ENCODE measurements at regions not wholly inside any gene's neighbourhood (a gene's known extent, or its start where the extent isn't known, plus 50 kb on each side); places are given as distances from the start of the nearest gene placed in this dataset.

- no peak for DNase-seq
Measured at GRCh38 chr5:58403822-58404433, 56.0 kb downstream of the PLK2 start.

GRCh38 chr5:58401701-58402100 is 58.2 kb downstream of the PLK2 start:
- DNase-seq = no peak

GRCh38 chr5:58400737-58401136 is 59.1 kb downstream of the PLK2 start:
- DNase-seq = no peak

GRCh38 chr5:58399951-58400350 is 59.9 kb downstream of the PLK2 start:
- no peak for DNase-seq

- DNase-seq = no peak
Measured at GRCh38 chr5:58394339-58394738, 65.5 kb downstream of the PLK2 start.

- DNase-seq = no peak
Measured at GRCh38 chr5:58393716-58394115, 66.2 kb downstream of the PLK2 start.

- DNase-seq = no peak
Measured at GRCh38 chr5:58392496-58392895, 67.4 kb downstream of the PLK2 start.

- no peak for DNase-seq
Measured at GRCh38 chr5:58383448-58383847, 76.4 kb downstream of the PLK2 start.

- no peak for DNase-seq
Measured at GRCh38 chr5:58382131-58382534, 77.8 kb downstream of the PLK2 start.

- no peak for DNase-seq
Measured at GRCh38 chr5:58381566-58381965, 78.3 kb downstream of the PLK2 start.

GRCh38 chr5:58380655-58381054 is 79.2 kb downstream of the PLK2 start:
- DNase-seq = no peak

GRCh38 chr5:58378613-58379390 is 81.1 kb downstream of the PLK2 start:
- DNase-seq = no peak

GRCh38 chr5:58370606-58371005 is 89.3 kb downstream of the PLK2 start:
- DNase-seq = no peak

GRCh38 chr5:58369513-58370190 is 90.2 kb downstream of the PLK2 start:
- DNase-seq = no peak

GRCh38 chr5:58366461-58366860 is 93.4 kb downstream of the PLK2 start:
- no peak for DNase-seq

GRCh38 chr5:58365791-58366190 is 94.1 kb downstream of the PLK2 start:
- DNase-seq = no peak

- no peak for DNase-seq
Measured at GRCh38 chr5:58363461-58364249, 96.2 kb downstream of the PLK2 start.

GRCh38 chr5:58362135-58362534 is 97.8 kb downstream of the PLK2 start:
- no peak for DNase-seq

GRCh38 chr5:58360794-58361193 is 99.1 kb downstream of the PLK2 start:
- DNase-seq = no peak

GRCh38 chr5:58359981-58360380 is 99.9 kb downstream of the PLK2 start:
- DNase-seq = no peak

GRCh38 chr5:58358501-58359178 is 101.2 kb downstream of the PLK2 start:
- no peak for DNase-seq

GRCh38 chr5:58357799-58358500 is 101.9 kb downstream of the PLK2 start:
- DNase-seq = no peak

All from NCI-H2081 (cell line).